Cerebellar cortex (tissue), 1 donor: ENCODE measurements at regions not wholly inside any gene's neighbourhood (a gene's known extent, or its start where the extent isn't known, plus 50 kb on each side); places are given as distances from the start of the nearest gene placed in this dataset.
"Not testable (repeated sequence)": the region's sequence is repeated elsewhere in the genome, so short reads cannot be mapped to it uniquely, and the experiment has no call there.

ENCODE experiments used
- DNase-seq: peaks from one replicate; pipeline ENCODE4 v3.0.0-alpha.2; 2015; ENCODE audit warnings: low spot score

DNA sequence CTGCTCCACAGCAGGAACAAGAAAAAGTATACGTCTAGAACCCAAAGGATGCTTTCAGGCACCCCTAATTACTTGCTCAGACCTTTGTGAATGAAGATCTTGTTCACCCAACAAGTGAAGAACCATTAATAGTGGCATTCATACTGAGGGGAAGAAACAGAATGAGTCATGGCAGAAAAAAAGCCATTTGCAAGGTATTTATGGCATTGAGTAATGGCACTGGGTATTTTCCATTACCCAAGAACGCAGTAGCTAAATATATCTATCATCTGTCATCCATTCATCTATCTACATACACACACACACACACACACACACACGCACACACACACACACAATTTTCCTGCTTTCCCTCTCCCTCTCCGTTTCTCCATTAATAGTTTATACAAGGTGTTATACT, 56.4 kb upstream of the XIRP2 start:
- no peak for DNase-seq

DNA sequence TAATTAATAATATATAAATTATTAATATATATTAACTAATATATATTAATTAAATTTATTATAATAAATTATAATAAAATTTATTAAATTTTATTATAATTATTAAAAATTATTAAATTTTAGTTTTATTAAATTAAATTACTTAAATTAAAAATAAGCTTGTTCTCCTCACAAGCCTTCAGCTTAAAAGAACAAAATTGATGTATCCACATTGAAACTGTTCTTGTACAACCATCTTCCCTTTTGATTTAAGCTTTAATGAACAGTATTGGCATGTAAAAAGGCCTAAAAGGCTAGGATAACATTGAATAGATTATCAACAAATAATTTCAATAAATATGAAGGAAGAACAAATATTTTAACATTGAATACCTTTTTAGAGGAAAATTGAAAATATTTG, 62.4 kb upstream of the XIRP2 start:
- DNase-seq: no peak

DNA sequence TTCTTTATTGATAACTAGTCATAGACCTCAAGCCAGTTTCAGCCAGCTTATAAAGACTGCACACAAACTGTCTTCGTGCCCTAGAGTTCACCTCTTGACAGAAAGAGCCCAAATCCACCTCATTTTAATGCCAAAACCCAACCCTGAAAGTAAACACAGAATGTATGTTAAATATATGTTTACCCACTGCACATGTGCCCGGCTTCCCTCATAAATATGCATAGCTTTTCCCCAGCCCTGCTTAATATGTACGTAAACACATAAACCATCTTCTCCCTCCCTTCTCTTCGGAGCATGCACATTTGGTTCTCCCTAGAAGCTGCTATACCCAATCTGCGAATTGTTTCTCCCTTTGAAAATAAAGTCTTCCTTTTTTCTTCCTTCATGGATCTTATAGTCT, 73.9 kb upstream of the XIRP2 start:
- no peak for DNase-seq

GRCh38 chr2:166812166-166812891, 76.0 kb upstream of the XIRP2 start:
- no peak for DNase-seq

DNA sequence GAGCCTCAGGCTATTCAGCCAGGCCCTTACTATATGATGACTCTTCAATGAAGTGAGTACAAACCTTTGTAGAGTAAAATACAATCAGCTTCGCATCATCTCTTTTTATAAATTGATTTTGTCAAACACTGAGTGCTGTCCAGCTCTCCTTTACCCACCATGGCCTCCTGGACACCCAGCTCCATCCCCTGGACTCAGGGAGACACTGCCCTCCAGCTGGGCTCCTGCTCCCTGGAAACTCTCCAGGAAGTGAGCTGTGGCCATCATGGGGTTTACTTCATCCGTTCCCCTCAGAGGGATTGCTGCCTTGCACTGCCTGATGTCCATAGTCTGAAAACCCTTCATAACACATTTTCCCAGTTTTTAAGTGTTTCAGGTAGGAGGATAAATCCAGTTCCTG, 82.5 kb upstream of the XIRP2 start:
- DNase-seq: no peak

GRCh38 chr2:166803373-166804000, 84.8 kb upstream of the XIRP2 start:
- no peak for DNase-seq

- DNase-seq: no peak
Measured at GRCh38 chr2:166802475-166802874, 85.8 kb upstream of the XIRP2 start.

DNA sequence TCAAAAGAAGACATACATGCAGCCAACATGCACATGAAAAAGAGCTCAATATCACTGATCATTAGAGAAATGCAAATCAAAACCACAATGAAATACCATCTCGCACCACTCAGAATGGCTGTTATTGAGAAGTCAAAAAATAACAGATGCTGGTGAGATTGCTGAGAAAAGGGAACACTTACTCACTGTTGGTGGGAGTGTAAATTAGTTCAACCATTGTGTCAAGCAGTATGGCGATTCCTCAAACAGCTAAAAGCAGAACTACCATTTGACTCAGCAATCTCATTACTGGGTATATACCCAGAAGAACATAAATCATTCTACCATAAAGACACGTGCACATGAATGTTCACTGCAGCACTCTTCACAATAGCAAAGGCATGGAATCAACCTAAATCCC, 95.5 kb upstream of the XIRP2 start:
- DNase-seq: no peak

GRCh38 chr2:166786707-166787106, 101.6 kb upstream of the XIRP2 start:
- no peak for DNase-seq

- no peak for DNase-seq
Measured at GRCh38 chr2:166784296-166784946, 103.9 kb upstream of the XIRP2 start.

DNA sequence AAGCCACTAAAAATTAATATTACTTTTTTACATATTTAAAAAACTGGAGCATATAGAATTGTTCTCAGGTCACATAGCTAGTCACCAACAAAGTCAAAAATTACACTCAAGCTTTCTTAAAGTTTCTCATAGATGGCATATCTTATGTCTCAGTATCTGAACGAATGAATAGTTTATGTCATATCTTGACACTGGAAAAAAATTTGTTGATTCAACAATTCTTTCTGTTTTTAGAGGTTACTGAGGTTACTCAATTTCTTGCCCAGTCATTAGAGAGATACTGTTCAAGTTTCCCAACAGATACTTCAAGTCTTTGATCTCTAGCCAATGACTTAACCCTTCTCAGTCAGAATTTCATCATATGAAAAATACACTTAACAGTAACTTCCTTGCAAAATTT, 113.1 kb upstream of the XIRP2 start:
- no peak for DNase-seq

DNA sequence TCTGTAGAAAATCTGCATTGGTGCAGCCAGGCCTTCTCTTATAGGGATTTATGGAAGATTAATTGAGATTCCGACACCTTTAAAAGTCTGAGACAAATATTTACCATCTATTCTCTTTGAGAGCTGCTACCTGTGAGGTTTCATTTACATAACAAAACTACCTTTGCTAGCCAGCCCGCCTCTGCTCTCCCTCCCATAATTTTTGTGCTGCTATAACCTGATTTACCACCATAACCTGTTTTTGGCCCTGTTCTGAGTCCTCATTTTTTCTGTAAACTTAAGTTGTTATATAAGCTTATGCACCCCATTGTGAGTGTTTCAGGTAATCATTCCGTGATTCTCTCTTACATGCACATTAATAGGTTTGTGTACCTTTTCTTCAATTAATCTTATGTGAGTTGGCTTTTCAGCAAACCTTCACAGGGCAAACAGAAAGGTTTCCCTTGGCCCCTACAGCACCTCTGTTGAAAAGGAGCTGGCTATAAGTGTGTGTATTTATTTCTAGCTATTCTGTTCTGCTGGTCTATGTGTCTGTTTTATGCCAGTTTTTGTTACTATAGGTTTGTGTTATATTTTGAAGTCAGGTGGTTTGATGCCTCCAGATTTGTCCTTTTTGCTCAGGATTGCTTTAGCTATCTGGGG, 114.9 kb upstream of the XIRP2 start:
- no peak for DNase-seq

- no peak for DNase-seq
Measured at GRCh38 chr2:166768393-166769123, 119.7 kb upstream of the XIRP2 start.

DNA sequence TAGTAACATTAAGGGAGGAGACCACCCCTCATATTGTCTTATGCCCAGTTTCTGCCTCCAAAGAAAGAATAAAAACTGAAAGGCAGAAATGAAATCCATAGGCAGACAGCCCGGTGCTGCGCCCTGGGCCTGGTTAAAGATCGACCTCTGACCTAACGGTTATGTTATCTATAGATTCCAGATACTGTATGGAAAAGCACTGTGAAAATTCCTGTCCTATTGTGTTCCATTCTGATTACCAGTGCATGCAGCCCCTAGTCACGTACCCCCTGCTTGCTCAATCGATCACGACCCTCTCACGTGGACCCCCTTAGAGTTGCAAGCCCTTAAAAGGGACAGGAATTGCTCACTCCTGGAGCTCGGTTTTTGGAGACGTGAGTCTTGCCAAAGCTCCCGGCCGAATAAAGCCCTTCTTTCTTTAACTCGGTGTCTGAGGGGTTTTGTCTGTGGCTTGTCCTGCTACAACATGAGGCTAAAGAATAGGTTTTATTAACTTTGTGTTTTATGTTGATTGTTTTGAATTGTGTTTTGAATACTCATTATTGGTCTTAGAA, 121.4 kb upstream of the XIRP2 start:
- not testable (repeated sequence) for DNase-seq

GRCh38 chr2:166766220-166766619, 122.1 kb upstream of the XIRP2 start:
- no peak for DNase-seq

- DNase-seq: no peak
Measured at GRCh38 chr2:166765141-166765540, 123.1 kb upstream of the XIRP2 start.

DNA sequence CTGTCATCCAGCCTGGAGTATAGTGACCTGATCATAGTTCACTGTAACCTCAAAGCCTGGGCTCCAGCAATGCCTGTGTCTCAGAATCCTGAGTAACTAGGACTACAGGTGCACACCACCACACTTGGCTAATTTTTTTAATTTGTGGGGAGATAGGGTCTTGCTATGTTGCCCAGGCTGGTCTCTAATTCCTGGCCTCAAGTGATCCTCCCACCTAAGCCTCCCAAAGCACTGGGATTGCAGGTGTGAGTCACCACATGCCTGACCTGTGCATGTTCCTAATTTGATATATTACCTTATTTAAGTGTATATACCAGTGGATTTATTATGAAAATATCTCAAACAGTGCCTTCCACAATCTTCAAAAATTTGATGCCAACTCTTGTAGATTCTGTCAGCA, 123.6 kb upstream of the XIRP2 start:
- DNase-seq: no peak

DNA sequence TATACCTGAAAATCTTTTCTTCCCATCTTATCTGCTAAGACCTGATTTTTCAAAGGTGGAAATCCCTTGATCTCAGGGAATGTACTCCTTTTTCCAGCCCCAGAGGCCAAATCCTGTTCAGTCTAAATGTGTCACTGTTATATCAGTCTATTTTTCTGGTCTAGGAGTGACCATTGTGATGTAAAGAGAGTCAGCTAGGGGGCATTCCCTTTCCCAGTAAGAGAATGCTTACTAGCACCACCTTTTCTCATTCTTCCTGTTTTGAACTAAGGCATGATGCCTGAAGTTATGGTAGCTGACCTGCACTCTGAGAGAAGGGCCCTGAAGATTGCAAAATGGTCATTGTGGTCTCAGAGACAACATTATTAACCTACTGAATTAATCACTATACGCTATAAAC, 124.1 kb upstream of the XIRP2 start:
- DNase-seq: no peak

DNA sequence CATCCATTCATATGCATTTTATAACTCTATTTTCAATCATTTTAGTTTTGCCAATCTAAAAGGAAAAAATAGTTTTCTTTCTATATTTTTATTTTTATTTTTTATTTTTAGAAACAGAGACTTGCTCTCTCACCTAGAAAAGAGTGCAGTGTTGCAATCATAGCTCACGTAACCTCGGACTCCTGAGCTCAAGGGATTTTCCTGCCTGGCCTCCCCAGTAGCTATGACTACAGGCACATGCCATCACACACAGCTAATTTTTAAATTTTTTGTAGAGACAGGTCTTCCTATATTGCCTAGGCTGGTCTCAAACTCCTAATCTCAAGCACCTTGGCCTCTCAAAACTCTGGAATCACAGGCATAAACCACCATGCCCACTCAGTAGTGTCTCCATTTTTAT, 125.5 kb upstream of the XIRP2 start:
- DNase-seq: no peak

DNA sequence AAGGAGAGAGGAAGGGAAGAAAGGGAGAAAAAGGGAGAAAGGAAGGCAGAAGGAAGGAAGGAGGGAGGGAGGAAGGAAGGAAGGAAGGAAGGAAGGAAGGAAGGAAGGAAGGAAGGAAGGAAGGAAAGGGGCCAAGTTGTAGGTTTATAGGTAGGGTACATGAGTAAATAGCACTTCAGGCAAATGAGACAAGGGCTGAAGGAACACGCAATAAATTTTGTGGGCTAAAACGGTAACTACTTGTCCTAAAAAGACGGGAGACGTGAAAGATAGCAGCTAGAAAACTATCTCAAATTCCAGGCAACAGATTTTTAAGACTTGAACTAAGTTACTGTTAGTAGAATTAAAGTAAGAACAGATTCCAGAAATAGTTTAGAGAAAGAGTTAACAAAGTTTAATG, 129.3 kb upstream of the XIRP2 start:
- no peak for DNase-seq

DNA sequence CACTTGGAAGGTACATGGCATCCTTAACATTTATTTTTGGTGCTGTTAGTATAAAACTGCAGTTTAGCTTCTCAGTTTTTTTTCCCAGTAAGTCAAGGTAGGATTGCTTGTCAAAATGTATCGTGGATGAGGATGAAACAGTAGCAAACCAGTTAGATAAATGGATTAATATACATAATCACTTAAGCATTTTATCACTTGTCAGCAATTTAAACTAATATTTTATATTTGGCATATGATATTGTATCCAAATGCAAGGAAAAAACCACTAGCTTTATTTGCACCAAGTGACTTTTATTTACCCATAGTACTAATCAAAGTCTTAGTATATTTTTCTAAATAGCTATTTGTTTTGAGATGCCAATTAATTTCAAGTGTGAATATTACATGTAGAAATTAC, 137.7 kb upstream of the XIRP2 start:
- DNase-seq: no peak

GRCh38 chr2:166744117-166744516, 144.2 kb upstream of the XIRP2 start:
- not testable (repeated sequence) for DNase-seq
